HG03575 (cell line): ENCODE measurements at regions not wholly inside any gene's neighbourhood (a gene's known extent, or its start where the extent isn't known, plus 50 kb on each side); places are given as distances from the start of the nearest gene placed in this dataset.

Experiments used
- ATAC-seq: cut with Tn5 transposase; IDR thresholded peaks from one replicate; pipeline ENCODE4 v1.9.1; 2021; ENCODE audit not compliant: unreplicated experiment, insufficient number of reproducible peaks, low FRiP score; ENCODE audit errors: extremely low read depth

- no peak for ATAC-seq
These were observed 670.2 kb downstream of the CDH8 start for GRCh38 chr16:61366006-61366405.

DNA sequence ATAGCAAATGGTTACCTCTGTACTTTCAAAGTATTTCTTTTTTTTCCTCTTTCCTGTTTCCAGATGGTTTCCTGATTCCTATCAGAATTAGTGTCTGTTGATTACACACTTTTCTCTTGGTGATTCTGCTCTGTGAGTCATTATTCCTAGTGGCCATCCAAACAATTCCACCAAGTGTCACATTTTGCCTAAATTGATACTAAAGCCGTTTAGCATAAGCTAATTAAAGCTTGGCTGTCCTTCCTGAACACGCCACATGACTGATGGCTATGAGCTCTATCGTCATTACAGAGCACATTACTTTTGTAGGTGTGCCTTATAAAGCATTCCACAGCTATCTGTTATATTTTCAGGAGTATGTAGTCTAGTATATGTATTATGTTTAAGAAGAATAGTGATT lies 671.2 kb downstream of the CDH8 start:
- no peak for ATAC-seq

GRCh38 chr16:61362585-61362984 lies 673.7 kb downstream of the CDH8 start:
- no peak for ATAC-seq

- ATAC-seq, result no peak
These were observed 691.4 kb downstream of the CDH8 start for GRCh38 chr16:61344791-61345190.

DNA sequence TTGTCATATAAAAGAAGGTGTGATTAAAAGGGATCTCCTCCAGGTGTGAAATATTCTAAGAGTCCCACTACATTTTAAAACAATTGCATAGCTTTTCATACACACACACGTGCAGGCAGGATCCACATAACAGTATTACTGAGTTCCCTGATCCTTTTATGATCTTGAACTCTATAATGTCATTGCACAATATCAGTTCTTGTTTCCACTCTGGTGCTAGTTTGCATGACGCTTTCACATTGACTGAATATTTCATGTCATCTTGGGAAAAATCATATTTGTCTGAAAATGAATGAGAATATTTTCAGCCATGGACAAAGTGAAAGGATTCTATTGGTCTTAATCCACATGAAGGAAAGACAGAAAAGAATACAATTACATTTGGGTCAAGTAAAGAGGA lies 703.8 kb downstream of the CDH8 start:
- ATAC-seq, result no peak

DNA sequence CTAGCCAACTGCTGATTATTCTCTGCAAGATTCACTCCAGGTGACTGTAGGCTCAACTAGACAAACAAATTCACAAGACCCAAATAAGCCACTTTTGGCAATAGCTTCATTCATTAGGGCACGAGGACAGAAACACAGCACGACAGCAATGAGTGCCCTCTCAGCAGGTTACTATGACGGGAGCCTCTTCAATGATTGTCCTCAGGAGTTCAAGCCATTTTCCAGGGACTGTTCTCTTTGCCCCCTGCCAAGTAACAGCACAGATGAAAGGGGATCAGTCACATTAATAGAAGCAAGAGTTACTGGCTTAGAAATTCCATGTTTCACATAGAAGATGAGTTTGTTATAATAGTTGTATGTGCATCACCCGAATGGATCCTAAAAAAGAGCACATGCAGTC lies 712.2 kb downstream of the CDH8 start:
- ATAC-seq, result no peak

DNA sequence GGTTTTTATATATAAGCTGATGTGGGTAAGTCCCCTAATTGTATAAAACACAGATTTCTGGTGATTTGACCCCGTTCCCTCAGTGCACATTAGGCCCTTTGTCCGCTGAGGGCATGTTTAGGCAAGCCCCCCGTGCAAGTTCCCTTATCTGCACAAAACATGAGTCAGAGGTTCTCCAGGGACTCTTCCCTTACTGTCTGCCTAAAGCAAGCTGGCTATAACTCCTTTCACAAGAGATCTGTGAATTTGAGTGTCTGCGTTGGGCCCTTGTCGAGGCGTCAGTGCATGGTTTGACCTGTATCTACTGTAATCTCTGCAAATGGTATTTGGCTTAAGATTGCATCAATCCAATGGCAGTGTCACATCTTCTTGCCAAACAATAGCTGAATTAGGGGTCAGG lies 712.8 kb downstream of the CDH8 start:
- ATAC-seq, result no peak

GRCh38 chr16:61320791-61321190 lies 715.4 kb downstream of the CDH8 start:
- ATAC-seq, result no peak

DNA sequence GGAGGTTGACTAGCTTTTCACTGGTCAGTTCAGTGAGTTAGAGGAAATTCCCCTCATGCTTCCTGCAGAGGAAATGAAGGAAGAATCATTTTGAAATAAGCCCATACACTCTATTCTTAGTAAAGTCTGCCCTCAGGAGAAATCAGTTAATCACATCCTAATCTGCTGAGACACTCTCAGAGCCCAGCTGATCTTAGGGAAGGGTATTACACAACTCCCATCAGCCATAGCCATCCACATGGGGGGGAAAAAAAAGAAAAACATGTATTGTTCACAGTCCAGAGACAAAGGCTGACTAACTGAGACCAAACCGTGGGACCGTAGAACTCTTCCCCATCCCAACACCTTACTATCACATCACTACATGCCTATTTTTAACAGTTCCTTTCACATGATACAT lies 722.3 kb downstream of the CDH8 start:
- ATAC-seq, result no peak

GRCh38 chr16:61309386-61309785 lies 726.9 kb downstream of the CDH8 start:
- no peak for ATAC-seq

- no peak for ATAC-seq
These were observed 730.0 kb downstream of the CDH8 start for GRCh38 chr16:61306204-61306603.

GRCh38 chr16:61296814-61297213 lies 739.4 kb downstream of the CDH8 start:
- no peak for ATAC-seq

- no peak for ATAC-seq
These were observed 739.9 kb downstream of the CDH8 start for GRCh38 chr16:61296305-61296704.

GRCh38 chr16:61295311-61295710 lies 740.9 kb downstream of the CDH8 start:
- ATAC-seq, result no peak

DNA sequence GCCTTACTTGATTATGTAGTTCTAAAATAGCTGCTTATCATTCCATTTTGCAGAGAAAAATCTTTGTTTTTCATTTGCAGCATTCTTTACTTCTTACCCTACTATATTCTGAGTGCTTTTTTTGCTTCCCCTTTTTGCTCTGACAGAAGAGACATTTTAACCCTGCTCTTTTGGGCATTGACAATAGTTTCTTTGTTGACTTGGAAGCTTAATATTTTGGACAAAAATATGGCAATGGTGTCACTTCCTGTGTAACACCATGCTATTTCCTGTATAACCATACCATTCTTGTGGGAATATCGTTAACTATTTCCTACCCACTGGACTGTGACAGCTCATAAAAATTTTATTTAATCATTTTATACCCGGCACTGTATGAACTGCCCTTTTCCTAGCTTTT lies 747.1 kb downstream of the CDH8 start:
- no peak for ATAC-seq

GRCh38 chr16:61277849-61278248 lies 758.4 kb downstream of the CDH8 start:
- no peak for ATAC-seq

GRCh38 chr16:61274211-61274610 lies 762.0 kb downstream of the CDH8 start:
- no peak for ATAC-seq

- no peak for ATAC-seq
These were observed 765.5 kb downstream of the CDH8 start for GRCh38 chr16:61270726-61271125.

GRCh38 chr16:61263400-61263799 lies 772.8 kb downstream of the CDH8 start:
- ATAC-seq, result no peak

DNA sequence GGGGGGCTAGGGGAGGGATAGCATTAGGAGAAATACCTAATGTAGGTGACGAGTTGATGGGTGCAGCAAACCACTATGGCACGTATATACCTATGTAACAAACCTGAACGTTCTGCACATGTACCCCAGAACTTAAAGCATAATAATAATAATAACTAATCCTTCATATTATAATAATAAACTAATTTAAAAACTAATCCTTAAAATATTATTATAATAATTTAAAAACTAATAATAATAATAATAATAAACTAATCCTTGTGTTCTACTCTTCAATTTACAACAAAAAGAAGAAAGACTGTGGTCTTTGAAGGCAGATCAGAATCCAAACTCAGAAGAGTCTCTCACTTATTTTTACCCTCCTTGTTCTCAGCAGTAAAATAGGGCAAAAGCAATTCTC lies 774.9 kb downstream of the CDH8 start:
- no peak for ATAC-seq

DNA sequence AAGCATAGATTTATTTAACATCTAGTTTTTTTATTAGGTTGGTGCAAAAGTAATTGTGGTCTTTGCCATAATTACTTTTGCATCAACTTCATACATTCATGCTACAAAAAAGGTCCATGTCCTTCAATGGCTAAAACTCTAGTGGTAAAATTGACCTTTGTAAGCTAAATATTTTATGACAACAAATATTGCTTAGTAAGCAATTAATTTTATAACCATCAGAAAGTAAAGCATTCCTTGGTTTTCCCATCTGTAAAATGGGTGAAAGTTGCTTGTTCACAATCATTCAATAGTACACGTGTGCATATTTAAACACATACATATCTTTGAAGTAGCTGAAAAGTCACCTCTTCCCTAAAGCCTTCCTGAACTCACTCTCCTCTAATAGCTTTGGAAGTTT lies 789.6 kb downstream of the CDH8 start:
- no peak for ATAC-seq

- ATAC-seq, result no peak
These were observed 792.3 kb downstream of the CDH8 start for GRCh38 chr16:61243954-61244353.
